ENCODE measurements at regions not wholly inside any gene's neighbourhood (a gene's known extent, or its start where the extent isn't known, plus 50 kb on each side); places are given as distances from the start of the nearest gene placed in this dataset.

DNA sequence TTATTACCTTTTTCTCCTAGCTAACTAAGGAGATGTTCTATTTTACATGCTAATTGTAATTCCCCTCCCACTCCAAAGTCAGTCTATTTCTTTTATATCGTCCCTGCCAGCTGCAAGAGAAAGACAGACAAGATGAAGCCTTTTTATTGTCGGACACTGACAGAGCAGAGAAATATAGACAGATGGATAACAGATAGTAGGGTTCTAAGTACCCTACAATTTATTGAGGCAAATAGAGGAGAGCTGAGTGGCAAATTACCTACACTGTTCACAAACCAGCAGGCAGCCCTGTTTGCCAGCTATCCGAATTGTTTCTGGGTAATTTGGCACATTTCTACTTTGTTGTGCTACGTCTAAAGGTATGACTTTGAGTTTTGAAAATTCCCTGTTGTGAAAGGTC, 392.3 kb upstream of the ZNF717 start (continued):
- TF ChIP-seq KDM1A (IDR thresholded peaks at IDR 0.05; ENCODE audit: borderline replicate concordance, low read length) (no peak), RNF2 (IDR thresholded peaks at IDR 0.05; ENCODE audit: borderline replicate concordance, low read depth, low read length, missing control alignments, poor library complexity, severe bottlenecking) (no peak)

Data from H1 (cell line).